Transverse colon (tissue), 4 donors: ENCODE measurements at regions not wholly inside any gene's neighbourhood (a gene's known extent, or its start where the extent isn't known, plus 50 kb on each side); places are given as distances from the start of the nearest gene placed in this dataset.

ENCODE experiments used
- DNase-seq: peaks from one replicate; pipeline ENCODE4 v3.0.0-alpha.2; 2019
- H3K27ac ChIP-seq, 4 donors: fragments of 200-600 bp; sonication (generic); 2 replicates each; pipeline ENCODE4 v1.5.1; 2016 to 2018; ENCODE audit warnings: inconsistent platforms in 4 of 4
- H3K27me3 ChIP-seq: fragments of 200-600 bp; sonication (generic); 2 replicates; pipeline ENCODE4 v1.5.1; 2017; ENCODE audit warnings: inconsistent platforms
- H3K36me3 ChIP-seq, 4 donors: fragments of 200-600 bp; sonication (generic); 2 replicates each; pipeline ENCODE4 v1.5.1; 2017 to 2019; ENCODE audit warnings: inconsistent platforms in 4 of 4
- H3K4me1 ChIP-seq, 4 donors: fragments of 200-600 bp; sonication (generic); 2 replicates each; pipeline ENCODE4 v1.5.1; 2017 to 2020; ENCODE audit warnings: inconsistent platforms in 4 of 4
- H3K4me3 ChIP-seq, 4 donors: fragments of 200-600 bp; sonication (generic); 1 replicate in 1 of 4; 2 replicates in 3 of 4; pipeline versions ENCODE4 v1.5.1 to v1.6.1; 2017 to 2019; ENCODE audit warnings: inconsistent platforms in 4 of 4
- H3K9me3 ChIP-seq, 2 donors: fragments of 200-600 bp; sonication (generic); 2 replicates each; pipeline ENCODE4 v1.5.1; 2017 to 2019; ENCODE audit warnings: inconsistent platforms in 2 of 2
- EP300 ChIP-seq: sonication (generic); formaldehyde crosslinking; IDR thresholded peaks from one replicate; pipeline ENCODE4 v1.6.1; 2017; ENCODE audit warnings: antibody characterized with exemption, low read depth
- POLR2A ChIP-seq: fragments of 450-650 bp; IDR thresholded peaks from one replicate; pipeline ENCODE4 v1.6.1; 2016; ENCODE audit warnings: antibody characterized with exemption, mild to moderate bottlenecking, moderate library complexity
- POLR2AphosphoS5 ChIP-seq, 3 donors: sonication (generic); formaldehyde crosslinking; IDR thresholded peaks; one replicate each; pipeline ENCODE4 v1.6.1; 2016; ENCODE audit warnings: antibody characterized with exemption in 3 of 3
- WGBS, 2 donors: methylation state at CpG; one replicate each; pipeline ENCODE4 v1.1.5; 2018; ENCODE audit warnings: low coverage in 1 of 2; 5-methylcytosine and 5-hydroxymethylcytosine counted together
- in situ Hi-C, 4 donors: fragments of 200-750 bp; cut with MboI; loops; one replicate each; pipeline versions ENCODE4 v1.15.0 to v1.15.1; 2017; ENCODE audit warnings: low sequenced_read_pairs in 3 of 4, low pct_ligation_motif_present in 1 of 4, low pct_unique_long_range_greater_than_20kb in 1 of 4
- intact Hi-C: fragments of 100-400 bp; cut with DNase I; formaldehyde crosslinking; loops from one replicate; pipeline ENCODE4 v1.15.1; 2023; ENCODE audit warnings: low total_unique reads
- TF ChIP-seq, protein P1 (sequence below), 5 experiments: fragments of 200-600 bp in 3 of 5; fragments of 450-650 bp in 2 of 5; sonication (generic) in 3 of 5; IDR thresholded peaks; 1 replicate in 2 of 5; 2 replicates in 3 of 5; pipeline ENCODE4 v1.5.1; 2016 to 2017; ENCODE audit warnings: antibody characterized with exemption in 5 of 5, inconsistent platforms in 3 of 5, mild to moderate bottlenecking in 2 of 5, moderate library complexity in 1 of 5

DNA sequence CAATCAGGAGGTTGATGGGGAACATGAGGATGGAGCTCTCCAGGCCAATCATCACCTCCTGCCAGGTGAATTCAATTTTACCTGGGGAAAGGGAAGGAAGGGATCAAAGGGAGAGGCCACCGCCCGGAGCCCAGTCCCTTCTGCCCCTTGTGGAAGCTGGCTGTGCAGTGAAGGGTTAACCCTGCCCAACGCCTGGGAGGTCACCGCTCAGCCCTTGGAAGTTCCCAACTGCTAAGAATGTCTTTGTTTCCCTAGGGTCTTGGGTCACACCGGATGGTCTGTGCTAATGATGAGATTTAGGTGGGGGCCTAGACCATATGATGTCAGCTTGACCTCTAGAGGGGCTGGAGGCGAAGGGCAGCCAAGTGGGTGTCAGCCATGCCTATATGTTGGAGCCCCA lies 52.1 kb upstream of the GCSH start:
- TF ChIP-seq EP300 (no peak), POLR2A (no peak), POLR2AphosphoS5 (IDR thresholded peaks at IDR 0.05) (no peak)
- TF ChIP-seq, protein P1, sequence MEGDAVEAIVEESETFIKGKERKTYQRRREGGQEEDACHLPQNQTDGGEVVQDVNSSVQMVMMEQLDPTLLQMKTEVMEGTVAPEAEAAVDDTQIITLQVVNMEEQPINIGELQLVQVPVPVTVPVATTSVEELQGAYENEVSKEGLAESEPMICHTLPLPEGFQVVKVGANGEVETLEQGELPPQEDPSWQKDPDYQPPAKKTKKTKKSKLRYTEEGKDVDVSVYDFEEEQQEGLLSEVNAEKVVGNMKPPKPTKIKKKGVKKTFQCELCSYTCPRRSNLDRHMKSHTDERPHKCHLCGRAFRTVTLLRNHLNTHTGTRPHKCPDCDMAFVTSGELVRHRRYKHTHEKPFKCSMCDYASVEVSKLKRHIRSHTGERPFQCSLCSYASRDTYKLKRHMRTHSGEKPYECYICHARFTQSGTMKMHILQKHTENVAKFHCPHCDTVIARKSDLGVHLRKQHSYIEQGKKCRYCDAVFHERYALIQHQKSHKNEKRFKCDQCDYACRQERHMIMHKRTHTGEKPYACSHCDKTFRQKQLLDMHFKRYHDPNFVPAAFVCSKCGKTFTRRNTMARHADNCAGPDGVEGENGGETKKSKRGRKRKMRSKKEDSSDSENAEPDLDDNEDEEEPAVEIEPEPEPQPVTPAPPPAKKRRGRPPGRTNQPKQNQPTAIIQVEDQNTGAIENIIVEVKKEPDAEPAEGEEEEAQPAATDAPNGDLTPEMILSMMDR (IDR thresholded peaks at IDR 0.05): no peak
- DNase-seq: no peak
- in situ Hi-C loops (no loop called here), intact Hi-C loops (no loop called here)
- no peaks in the 10 kb centered on the region for H3K27me3 ChIP-seq
- H3K27ac ChIP-seq: no peak overlapping the region
- H3K9me3 ChIP-seq: no peaks in the 10 kb centered on the region
- H3K4me3 ChIP-seq: no peak overlapping the region
- H3K36me3 ChIP-seq: no peaks in the 10 kb centered on the region
- WGBS, 2 donors: 67 to 74% methylated on average over 2 to 6 of the region's 6 CpGs
- no peaks in the 10 kb centered on the region for H3K4me1 ChIP-seq
